SK-N-SH (cell line): ENCODE measurements at regions not wholly inside any gene's neighbourhood (a gene's known extent, or its start where the extent isn't known, plus 50 kb on each side); places are given as distances from the start of the nearest gene placed in this dataset.

Experiments used
- EP300 ChIP-seq, 2 experiments: IDR thresholded peaks; 2 replicates each; pipeline versions ENCODE4 v1.4.0 to v1.6.1; 2012; ENCODE audit warnings: borderline replicate concordance in 1 of 2, low read depth in 1 of 2, low read length in 1 of 2
- SMC3 ChIP-seq: IDR thresholded peaks from 2 replicates; pipeline ENCODE4 v1.6.1; 2012; ENCODE audit warnings: low read depth, low read length, improper control_type of control experiment
- TF ChIP-seq, protein P1 (sequence below): fragments of 200-600 bp; sonication (generic); IDR thresholded peaks from 2 replicates; pipeline ENCODE4 v1.6.1; 2017; ENCODE audit warnings: antibody characterized with exemption, mild to moderate bottlenecking, moderate library complexity
- TF ChIP-seq, protein P2 (sequence below): fragments of 150-350 bp; IDR thresholded peaks from 2 replicates; pipeline ENCODE4 v1.6.1; 2017; ENCODE audit warnings: antibody characterized with exemption, low read length, low read depth, borderline replicate concordance

DNA sequence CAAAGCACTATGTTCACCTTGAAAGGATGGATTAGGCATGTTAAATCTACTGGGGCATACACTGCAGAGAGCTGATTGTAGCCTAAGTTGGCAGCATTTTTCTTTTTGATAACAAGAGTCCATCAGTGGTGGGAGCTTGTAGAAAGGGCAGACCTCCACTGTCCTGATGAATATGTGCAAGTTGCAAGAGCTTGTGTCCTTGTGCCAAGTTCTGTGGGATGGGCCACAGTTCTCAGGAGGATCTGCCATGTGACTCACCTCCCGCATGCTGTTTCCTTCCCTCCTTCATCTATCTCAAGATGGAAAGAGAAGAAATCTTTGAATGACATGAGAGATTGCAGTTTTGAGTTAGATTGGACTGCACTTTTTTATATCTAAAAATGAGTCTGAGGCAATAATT is 58.3 kb upstream of the GGTLC1 start:
- TF ChIP-seq, protein P1, sequence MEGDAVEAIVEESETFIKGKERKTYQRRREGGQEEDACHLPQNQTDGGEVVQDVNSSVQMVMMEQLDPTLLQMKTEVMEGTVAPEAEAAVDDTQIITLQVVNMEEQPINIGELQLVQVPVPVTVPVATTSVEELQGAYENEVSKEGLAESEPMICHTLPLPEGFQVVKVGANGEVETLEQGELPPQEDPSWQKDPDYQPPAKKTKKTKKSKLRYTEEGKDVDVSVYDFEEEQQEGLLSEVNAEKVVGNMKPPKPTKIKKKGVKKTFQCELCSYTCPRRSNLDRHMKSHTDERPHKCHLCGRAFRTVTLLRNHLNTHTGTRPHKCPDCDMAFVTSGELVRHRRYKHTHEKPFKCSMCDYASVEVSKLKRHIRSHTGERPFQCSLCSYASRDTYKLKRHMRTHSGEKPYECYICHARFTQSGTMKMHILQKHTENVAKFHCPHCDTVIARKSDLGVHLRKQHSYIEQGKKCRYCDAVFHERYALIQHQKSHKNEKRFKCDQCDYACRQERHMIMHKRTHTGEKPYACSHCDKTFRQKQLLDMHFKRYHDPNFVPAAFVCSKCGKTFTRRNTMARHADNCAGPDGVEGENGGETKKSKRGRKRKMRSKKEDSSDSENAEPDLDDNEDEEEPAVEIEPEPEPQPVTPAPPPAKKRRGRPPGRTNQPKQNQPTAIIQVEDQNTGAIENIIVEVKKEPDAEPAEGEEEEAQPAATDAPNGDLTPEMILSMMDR, result no peak
- TF ChIP-seq, protein P2, sequence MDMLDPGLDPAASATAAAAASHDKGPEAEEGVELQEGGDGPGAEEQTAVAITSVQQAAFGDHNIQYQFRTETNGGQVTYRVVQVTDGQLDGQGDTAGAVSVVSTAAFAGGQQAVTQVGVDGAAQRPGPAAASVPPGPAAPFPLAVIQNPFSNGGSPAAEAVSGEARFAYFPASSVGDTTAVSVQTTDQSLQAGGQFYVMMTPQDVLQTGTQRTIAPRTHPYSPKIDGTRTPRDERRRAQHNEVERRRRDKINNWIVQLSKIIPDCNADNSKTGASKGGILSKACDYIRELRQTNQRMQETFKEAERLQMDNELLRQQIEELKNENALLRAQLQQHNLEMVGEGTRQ, result no peak
- no peak for TF ChIP-seq SMC3
- no peak for TF ChIP-seq EP300 (IDR thresholded peaks at IDR 0.05; ENCODE audit: borderline replicate concordance in 1 of 2, low read depth in 1 of 2, low read length in 1 of 2)
